Heart right ventricle (tissue), 16 donors: ENCODE measurements at regions not wholly inside any gene's neighbourhood (a gene's known extent, or its start where the extent isn't known, plus 50 kb on each side); places are given as distances from the start of the nearest gene placed in this dataset.
"Not testable (repeated sequence)": the region's sequence is repeated elsewhere in the genome, so short reads cannot be mapped to it uniquely, and the experiment has no call there.

ENCODE experiments used
- ATAC-seq, 8 donors: fragments of 200-7000 bp; cut with Tn5 transposase; one replicate each; pipeline ENCODE4 v1.9.1; 2020; ENCODE audit warnings: mild to moderate bottlenecking in 8 of 8, moderate library complexity in 8 of 8, moderate number of reproducible peaks in 1 of 8
- DNase-seq, 2 donors: peaks; one replicate each; pipeline ENCODE4 v3.0.0-alpha.2; 2020
- H3K27ac ChIP-seq, 10 donors: fragments of 200-600 bp; sonication (generic) in 2 of 10; one replicate each; pipeline versions ENCODE4 v1.5.0 to v1.8.0; 2020 to 2022; ENCODE audit warnings: mild to moderate bottlenecking in 3 of 10
- H3K27me3 ChIP-seq, 7 donors: fragments of 200-600 bp; one replicate each; pipeline ENCODE4 v1.8.0; 2021 to 2022; ENCODE audit warnings: mild to moderate bottlenecking in 2 of 7
- H3K36me3 ChIP-seq, 9 donors: fragments of 200-600 bp; sonication (generic) in 1 of 9; one replicate each; pipeline versions ENCODE4 v1.5.0 to v1.8.0; 2020 to 2022; ENCODE audit warnings: mild to moderate bottlenecking in 2 of 9
- H3K4me1 ChIP-seq, 9 donors: fragments of 200-600 bp; sonication (generic) in 1 of 9; one replicate each; pipeline versions ENCODE4 v1.5.0 to v1.8.0; 2020 to 2022; ENCODE audit warnings: mild to moderate bottlenecking in 4 of 9
- H3K4me3 ChIP-seq, 10 donors: fragments of 200-600 bp; sonication (generic) in 2 of 10; one replicate each; pipeline versions ENCODE4 v1.5.0 to v1.8.0; 2020 to 2022; ENCODE audit warnings: mild to moderate bottlenecking in 7 of 10, moderate library complexity in 2 of 10
- H3K9me3 ChIP-seq, 11 donors: fragments of 200-600 bp in 10 of 11; sonication (generic) in 2 of 11; one replicate each; pipeline versions ENCODE4 v1.5.0 to v1.8.0; 2013 to 2022; ENCODE audit warnings: mild to moderate bottlenecking in 2 of 11, control low read depth in 1 of 11, moderate library complexity in 1 of 11
- CTCF ChIP-seq, 9 donors: fragments of 200-600 bp; sonication (generic) in 2 of 9; IDR thresholded peaks; one replicate each; pipeline versions ENCODE4 v1.5.0 to v1.8.0; 2021 to 2022; ENCODE audit warnings: antibody characterized with exemption in 9 of 9, mild to moderate bottlenecking in 5 of 9, moderate library complexity in 1 of 9
- WGBS, 2 donors: extraction: QIAGEN DNeasy Blood & Tissue Kit; methylation state at CpG; one replicate each; pipeline ENCODE4 v1.1.7; 2013; ENCODE audit warnings: inconsistent platforms in 1 of 2; 5-methylcytosine and 5-hydroxymethylcytosine counted together
- intact Hi-C, 10 donors: fragments of 100-400 bp; cut with DNase I; formaldehyde crosslinking; loops; one replicate each; pipeline versions ENCODE4 v1.11.1 to v1.14.2; 2022
- donor health status: Arrhythmogenic right ventricular cardiomyopathy.
- donor health status: ischemic (EF 13 %, LVEDD 7.1; RV severe dilation, severe dysfunction).
- donor health status: healthy with polysubstance abuse.
- donor health status: DM: no; HTN: yes; CAD: no.
- donor health status: DM: no; HTN: no; CAD: no.
- donor health status: ischemic (EF 25% LVEDD 6.9; RV normal size, moderate dysfunction).
- donor health status: ischemic (EF 25% LVEDD 5.7; RV mildly dilated, moderate dysfunction).
- donor health status: healthy.
- donor health status: DM: yes; HTN: yes; CAD: no.
- donor health status: Ischemic cardiomyopathy.
- donor health status: ischemic (EF 35%, LVEDD 5.7; RV mildly dilated, moderate dysfunction).
- donor health status: nonischemic (EF 11% LVEDD 7.7; RV severe dilation, severe dysfunction).
- donor health status: DM: yes; HTN: yes; CAD: no.
- donor health status: PGD.
- donor health status: ischemic (EF 29% LVEDD 5.4; RV normal size, mild dysfunction).
- donor health status: nonischemic (EF 23%, LVEDD 6.1; RV moderate dilation, normal function).

GRCh38 chrY:12212394-12212793 lies 488.6 kb upstream of the USP9Y start:
- H3K27me3 ChIP-seq: no peaks in the 10 kb centered on the region
- intact Hi-C loops: no loop called here
- DNase-seq (no peak), ATAC-seq (no peak)
- H3K27ac ChIP-seq: no peak overlapping the region
- TF ChIP-seq CTCF (IDR thresholded peaks at IDR 0.05): no peak
- peaks cover 0 to 9% (median 0%) of the 10 kb centered on the region in 11 donors for H3K9me3 ChIP-seq
- no peaks in the 10 kb centered on the region for H3K36me3 ChIP-seq
- H3K4me1 ChIP-seq: no peaks in the 10 kb centered on the region
- H3K4me3 ChIP-seq: no peak overlapping the region

GRCh38 chrY:12215564-12216022 lies 485.4 kb upstream of the USP9Y start:
- Histone ChIP-seq H3K27ac (no peak overlapping the region), H3K36me3 (no peaks in the 10 kb centered on the region), H3K4me1 (no peaks in the 10 kb centered on the region), H3K27me3 (no peaks in the 10 kb centered on the region), H3K9me3 (peaks cover 0 to 9% (median 0%) of the 10 kb centered on the region in 11 donors), H3K4me3 (no peak overlapping the region)
- TF ChIP-seq CTCF (IDR thresholded peaks at IDR 0.05): no peak
- ATAC-seq: no peak
- no peak for DNase-seq
- intact Hi-C loops: no loop called here

GRCh38 chrY:12230921-12231320 lies 470.1 kb upstream of the USP9Y start:
- Histone ChIP-seq H3K27ac (no peak overlapping the region), H3K9me3 (no peaks in the 10 kb centered on the region), H3K36me3 (no peaks in the 10 kb centered on the region), H3K4me1 (no peaks in the 10 kb centered on the region), H3K4me3 (no peak overlapping the region), H3K27me3 (no peaks in the 10 kb centered on the region)
- WGBS, 2 donors: 15 to 18% methylated on average over 1 of the region's 1 CpG
- no peak for TF ChIP-seq CTCF (IDR thresholded peaks at IDR 0.05)
- DNase-seq (no peak), ATAC-seq (no peak)
- intact Hi-C loops: no loop called here

GRCh38 chrY:12236399-12236798 lies 464.6 kb upstream of the USP9Y start:
- ATAC-seq: no peak
- Histone ChIP-seq H3K27me3 (no peaks in the 10 kb centered on the region), H3K36me3 (no peaks in the 10 kb centered on the region), H3K9me3 (no peaks in the 10 kb centered on the region), H3K4me1 (no peaks in the 10 kb centered on the region), H3K27ac (no peak overlapping the region), H3K4me3 (no peak overlapping the region)
- DNase-seq: no peak
- intact Hi-C loops: no loop called here
- WGBS, 2 donors: 85 to 89% methylated on average over 4 of the region's 4 CpGs
- no peak for TF ChIP-seq CTCF (IDR thresholded peaks at IDR 0.05)

- H3K9me3 ChIP-seq, H3K4me1 ChIP-seq, H3K27me3 ChIP-seq, H3K4me3 ChIP-seq, ATAC-seq, H3K27ac ChIP-seq, H3K36me3 ChIP-seq, DNase-seq, intact Hi-C loops: not testable (repeated sequence)
- WGBS, 2 donors: 35 to 44% methylated on average over 2 of the region's 2 CpGs
- peak in 3 of 9 donors; percentile 12 to 32 (median 21) for TF ChIP-seq CTCF (IDR thresholded peaks at IDR 0.05)
Measured at GRCh38 chrY:12240326-12240725, 460.7 kb upstream of the USP9Y start.
